ENCODE measurements at regions not wholly inside any gene's neighbourhood (a gene's known extent, or its start where the extent isn't known, plus 50 kb on each side); places are given as distances from the start of the nearest gene placed in this dataset.
"Not testable (repeated sequence)": the region's sequence is repeated elsewhere in the genome, so short reads cannot be mapped to it uniquely, and the experiment has no call there.

DNA sequence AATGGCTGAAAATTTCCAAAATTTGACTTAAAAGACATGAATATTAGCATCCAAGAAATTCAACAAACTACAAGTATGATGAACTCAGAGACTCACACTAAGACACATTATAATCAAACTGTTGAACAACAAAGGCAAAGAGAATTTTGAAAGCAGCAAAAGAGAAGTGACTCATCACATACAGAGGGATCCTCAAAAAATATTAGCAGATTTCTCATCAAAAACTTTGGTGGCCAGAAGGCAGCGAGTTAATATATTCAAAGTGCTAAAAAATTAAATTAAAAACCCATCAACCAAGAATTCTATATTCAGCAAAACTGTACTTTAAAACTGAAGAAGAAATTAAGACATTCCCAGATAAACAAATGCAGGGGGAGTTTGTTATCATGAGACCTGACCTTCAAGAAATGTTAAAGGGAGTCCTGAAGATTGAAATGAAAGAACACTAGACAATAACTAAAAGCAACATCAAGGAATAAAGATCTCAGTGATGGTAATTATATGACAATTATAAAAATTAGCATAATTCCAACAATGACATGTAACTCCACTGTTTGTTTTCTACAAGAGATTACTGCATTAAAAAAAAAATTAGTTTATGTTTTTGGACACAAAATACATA is 150.0 kb downstream of the RNASET2 start:
- no peak for DNase-seq (ENCODE audit: low read depth in 2 of 2)

DNA sequence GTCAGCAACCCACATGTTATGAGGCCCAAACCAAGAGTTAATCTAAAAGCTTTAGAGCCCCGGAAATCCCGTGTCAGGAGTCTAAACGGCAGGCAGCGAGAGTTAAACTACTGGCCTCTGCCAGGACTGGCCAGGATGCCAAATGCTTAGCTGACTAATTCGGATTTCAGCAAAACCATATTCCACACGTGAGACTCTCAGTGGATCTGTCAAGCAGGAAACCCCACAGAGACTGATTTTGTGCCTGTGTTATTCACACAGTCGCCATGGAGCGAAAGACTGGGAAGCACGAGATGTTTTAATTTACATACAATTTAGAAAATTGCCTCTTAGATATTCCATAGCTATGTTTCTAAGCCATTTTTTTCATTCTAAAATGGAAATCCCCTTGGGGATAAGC is 152.9 kb downstream of the RNASET2 start:
- DNase-seq (ENCODE audit: low read depth in 2 of 2): no peak

DNA sequence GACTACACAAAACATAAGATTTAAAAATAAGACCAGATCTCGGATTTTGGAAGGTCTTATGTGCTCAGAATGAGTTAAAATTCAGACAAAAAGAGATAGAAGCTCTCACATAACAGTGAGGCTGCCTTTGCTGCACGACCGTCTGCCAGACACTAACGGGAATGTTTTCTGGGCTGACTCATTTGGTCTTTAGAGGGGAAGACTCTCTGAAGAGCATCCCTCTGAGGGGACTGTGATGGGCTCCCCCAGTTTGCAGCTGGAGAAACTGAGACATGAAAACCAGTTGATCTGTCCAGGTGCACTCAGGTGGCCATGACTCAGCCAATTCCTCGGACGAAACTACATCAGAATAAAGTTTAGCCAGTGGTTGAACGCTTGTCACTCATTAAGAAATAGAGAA is 153.9 kb downstream of the RNASET2 start:
- DNase-seq (ENCODE audit: low read depth in 2 of 2): no peak

DNA sequence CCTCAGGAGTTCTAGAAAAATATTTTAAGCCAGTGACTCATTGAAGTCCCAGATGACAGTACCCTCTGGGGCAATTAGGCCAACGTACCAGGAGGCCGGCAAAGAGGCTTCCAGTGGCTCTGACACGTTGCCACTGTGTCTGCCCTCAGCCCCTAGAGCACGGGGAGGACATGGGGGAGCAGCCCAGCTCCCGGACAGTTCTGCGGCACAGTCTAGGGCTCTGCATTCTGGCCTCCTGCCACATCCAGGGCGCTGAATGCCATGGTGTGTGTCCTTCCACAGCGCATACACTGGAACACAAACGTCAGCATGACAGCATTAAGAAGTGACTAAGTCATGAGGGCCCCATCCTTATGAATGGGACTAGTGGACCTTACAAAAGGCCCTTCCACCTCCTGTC is 156.2 kb downstream of the RNASET2 start:
- DNase-seq (ENCODE audit: low read depth in 2 of 2): no peak

DNA sequence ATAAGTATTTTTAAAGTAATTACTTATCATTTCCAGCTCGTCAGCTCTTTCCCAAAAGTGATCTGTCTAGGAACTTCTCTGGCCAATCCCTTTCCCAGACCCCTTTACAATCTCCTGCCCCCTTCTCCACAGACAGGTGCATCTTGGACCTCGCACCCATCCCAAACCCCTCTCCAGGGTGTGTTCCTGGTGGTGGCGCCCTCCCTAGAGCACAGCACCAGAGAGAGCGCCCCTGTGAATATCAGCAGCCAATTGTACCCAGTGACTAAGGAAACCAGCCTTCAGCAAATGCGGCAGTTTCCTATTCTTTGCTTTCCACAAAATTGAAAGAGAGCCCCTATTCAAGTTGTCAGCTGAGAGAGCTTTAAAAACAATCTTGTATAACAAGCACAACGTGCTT is 157.7 kb downstream of the RNASET2 start:
- no peak for DNase-seq (ENCODE audit: low read depth in 2 of 2)

DNA sequence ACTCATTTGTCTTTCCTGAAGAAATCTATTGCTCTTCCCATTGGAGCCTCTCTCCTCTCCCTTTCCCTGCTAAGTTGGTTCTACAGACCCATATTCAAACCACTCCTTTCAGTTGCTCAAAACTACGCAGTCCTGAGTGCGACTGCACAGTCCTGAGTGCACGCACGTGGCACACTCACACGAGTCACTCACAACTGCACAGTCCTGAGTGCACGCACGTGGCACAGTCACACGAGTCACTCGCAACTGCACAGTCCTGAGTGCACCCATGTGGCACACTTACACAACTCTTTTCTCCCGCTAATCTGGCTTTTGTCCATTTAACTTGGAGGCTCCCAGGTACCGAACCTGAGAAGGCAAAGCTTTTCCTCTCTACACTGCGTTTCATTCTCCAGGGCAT is 159.7 kb downstream of the RNASET2 start:
- no peak for DNase-seq (ENCODE audit: low read depth in 2 of 2)

DNA sequence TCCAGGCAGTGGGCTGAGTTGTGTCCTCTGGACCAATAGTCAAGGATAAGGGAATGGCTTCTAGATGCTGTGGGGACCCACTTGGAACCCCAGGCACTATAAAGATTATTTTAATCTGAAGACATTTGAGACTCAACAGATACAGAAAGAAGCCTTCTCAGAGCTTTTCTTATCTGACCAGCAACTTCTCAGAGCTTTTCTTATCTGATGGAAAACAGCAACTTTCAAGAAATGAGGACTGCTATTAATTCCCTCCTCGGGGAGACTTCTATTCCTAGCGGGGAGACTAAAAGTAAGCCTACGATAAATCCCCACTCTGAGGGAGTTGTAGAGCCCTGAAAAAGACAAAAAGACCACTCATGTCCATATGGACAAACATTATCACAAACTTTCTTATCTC is 160.5 kb downstream of the RNASET2 start:
- DNase-seq (ENCODE audit: low read depth in 2 of 2): no peak

DNA sequence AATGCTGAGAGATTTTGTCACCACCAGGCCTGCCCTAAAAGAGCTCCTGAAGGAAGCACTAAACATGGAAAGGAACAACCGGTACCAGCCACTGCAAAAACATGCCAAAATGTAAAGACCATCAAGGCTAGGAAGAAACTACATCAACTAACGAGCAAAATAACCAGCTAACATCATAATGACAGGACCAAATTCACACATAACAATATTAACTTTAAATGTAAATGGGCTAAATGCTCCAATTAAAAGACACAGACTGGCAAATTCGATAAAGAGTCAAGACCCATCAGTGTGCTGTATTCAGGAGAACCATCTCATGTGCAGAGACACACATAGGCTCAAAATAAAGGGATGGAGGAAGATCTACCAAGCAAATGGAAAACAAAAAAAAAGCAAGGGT is 163.8 kb upstream of the RPS6KA2 start:
- DNase-seq (ENCODE audit: low read depth in 2 of 2): not testable (repeated sequence)

DNA sequence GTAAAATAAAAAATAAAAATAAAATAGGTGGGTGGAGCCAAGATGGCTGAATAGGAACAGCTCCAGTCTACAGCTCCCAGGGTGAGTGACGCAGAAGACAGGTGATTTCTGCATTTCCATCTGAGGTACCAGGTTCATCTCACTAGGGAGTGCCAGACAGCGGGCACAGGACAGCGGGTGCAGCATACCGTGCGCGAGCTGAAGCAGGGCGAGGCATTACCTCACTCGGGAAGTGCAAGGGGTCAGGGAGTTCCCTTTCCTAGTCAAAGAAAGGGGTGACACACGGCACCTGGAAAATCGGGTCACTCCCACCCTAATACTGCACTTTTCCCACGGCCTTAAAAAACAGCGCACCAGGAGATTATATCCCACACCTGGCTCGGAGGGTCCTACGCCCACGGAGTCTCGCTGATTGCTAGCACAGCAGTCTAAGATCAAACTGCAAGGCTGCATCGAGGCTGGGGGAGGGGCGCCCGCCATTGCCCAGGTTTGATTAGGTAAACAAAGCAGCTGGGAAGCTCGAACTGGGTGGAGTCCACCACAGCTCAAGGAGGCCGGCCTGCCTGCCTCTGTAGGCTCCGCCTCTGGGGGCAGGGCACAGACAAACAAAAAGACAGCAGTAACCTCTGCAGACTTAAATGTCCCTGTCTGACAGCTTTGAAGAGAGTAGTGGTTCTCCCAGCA is 161.9 kb upstream of the RPS6KA2 start:
- DNase-seq (ENCODE audit: low read depth in 2 of 2): not testable (repeated sequence)

DNA sequence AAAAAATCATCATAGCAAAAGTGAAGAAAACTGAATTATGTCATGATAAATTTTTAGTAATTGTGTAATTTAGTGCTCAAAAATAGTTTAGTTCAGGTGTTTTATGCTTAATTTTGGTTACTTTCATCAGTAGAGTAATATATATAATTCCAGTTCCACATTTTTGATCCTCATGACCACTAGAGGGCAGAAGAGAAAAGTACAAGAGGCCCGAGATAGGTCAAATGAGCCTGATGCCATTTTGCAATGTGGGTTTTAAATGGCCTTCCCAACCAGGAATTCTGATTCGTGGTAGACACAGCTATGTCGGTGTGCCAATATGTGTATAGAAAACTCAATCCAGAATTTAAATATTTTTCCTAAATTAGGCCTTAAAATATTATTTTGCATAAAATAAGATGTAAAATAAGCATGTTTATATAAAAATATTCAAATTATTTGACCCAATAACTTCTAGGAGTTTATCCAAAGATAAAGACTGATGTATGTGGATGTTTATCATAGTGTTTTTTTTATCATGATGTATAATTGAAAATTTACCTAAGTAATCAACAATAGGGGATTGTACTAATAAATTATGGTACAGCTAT is 159.7 kb upstream of the RPS6KA2 start:
- DNase-seq (ENCODE audit: low read depth in 2 of 2): no peak

DNA sequence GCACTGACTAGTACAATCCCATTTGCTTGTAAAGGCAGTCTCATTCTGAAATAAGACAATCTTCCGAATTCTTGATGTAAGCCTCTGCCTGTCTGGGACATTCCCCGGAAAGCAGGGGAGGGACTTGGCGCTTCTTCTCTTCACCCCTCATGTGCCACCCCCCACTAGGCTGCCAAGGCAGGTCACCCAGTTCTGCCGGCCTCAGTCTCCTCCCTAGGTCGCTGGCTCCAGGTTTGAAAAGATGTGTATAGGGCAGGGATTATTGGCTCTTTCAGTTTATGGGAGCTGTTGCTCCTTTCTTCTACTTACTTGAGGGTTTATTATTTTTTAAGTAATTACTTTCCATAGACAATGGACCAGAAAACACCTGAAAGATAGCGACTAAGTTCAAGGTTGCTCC is 158.1 kb upstream of the RPS6KA2 start:
- no peak for DNase-seq (ENCODE audit: low read depth in 2 of 2)

DNA sequence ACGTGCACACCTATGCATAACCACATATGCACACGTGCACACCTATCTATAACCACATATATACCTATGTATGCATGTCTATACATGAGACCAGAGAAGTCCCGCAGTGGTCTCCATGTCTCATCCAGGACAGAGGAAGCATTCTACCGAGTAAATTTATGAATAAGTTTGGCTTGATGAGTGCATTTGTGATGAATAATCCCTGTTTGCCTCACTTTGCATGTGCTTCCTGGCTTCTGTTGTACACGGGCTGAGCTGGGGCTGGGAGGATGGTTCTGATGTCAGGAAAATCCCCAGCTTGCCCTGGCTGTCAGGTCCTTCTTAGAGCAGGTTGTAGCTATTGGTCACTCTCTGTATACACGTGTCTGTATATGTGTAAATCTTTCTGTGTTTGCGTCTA is 157.6 kb upstream of the RPS6KA2 start:
- DNase-seq (ENCODE audit: low read depth in 2 of 2): no peak

DNA sequence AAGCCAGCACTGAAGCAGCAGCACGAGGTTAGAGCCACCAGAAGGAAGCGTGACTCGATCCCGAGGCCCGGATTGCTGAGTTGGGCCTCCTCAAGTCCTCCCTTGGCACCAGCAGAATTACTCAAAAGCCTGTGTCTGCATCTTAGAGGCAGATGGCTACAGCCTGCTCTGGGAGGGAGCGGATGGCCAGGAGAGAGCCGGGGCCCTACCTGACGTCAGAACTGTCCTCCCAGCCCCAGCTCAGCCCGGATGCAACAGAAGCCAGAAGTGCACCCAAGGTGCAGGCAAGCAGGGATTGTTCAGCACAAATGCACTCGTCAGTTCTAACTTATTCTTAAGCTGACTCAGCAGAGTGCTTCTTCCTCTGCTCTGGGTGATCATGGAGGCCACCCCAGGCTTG is 155.5 kb upstream of the RPS6KA2 start:
- no peak for DNase-seq (ENCODE audit: low read depth in 2 of 2)

DNA sequence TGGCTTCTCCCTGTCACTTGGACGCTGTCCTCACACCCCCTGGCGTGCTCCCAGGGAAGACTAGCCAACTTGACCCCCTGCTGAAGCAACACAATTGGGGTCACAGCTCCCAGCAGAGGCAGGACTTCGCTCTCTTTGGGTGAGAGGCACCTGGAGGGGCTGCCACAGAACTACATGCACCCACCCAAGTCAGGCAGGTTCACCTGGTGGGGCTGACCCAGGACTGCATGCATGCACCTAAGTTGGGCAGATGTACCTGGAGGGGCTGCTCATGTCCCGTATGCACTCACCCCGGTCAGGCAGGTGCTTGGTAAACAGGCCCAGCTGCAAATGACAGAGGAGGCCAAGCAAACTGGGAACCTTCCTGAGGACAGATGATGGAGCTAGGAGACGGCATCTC is 154.3 kb upstream of the RPS6KA2 start:
- DNase-seq (ENCODE audit: low read depth in 2 of 2): no peak

DNA sequence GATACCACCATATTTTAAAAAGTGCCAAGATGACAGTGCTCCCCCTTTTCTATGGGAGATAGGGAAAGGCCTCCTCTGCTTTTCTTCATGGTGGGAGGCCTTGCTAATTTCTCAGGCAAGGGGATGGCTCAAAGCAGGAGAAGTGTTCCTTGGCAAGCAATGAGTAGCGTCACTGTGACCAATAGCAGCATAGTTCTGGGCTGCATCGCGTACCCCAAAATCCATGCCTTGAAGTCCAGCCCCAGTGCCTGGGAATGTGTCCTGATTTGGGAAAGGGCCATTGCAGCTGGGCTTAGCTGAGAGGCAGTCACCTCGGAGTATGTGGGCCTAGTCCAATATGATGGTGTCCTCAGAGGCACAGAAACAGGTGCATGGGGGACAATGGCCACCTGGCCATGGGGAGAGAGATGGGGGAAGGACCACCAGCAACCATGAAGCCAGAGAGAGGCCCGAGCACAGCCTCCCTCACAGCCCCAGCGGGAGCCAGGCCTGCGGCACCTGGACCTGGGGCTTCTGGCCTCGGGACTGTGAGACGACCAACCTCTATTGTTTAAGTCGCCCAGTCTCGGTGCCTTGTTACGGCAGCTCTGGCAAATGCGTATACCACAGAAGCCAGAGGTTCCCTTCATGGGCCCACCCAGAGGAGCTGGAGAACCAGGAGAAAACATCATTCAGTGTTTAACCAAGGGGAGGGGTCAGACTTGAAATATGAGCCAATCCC is 153.1 kb upstream of the RPS6KA2 start:
- DNase-seq (ENCODE audit: low read depth in 2 of 2): no peak

DNA sequence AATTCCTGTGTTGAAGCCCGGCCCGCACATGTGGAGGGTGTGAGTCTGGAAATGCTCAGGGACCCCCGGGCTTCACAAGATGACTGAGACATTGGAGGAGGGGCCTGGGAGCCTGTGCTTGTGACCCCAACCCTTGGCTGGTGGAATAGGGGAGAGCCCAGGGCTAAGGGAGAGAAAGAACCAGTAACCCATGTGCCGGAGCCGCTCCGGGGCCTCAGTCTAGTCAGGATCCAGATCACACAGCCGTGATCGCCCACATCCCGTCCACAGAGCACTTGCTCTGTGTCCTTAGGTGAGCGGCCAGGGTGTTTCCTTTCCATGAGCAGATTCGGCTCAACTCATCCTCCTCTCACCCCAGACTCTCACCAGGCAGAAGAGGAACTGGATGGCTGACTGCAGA is 152.3 kb upstream of the RPS6KA2 start:
- DNase-seq (ENCODE audit: low read depth in 2 of 2): no peak

DNA sequence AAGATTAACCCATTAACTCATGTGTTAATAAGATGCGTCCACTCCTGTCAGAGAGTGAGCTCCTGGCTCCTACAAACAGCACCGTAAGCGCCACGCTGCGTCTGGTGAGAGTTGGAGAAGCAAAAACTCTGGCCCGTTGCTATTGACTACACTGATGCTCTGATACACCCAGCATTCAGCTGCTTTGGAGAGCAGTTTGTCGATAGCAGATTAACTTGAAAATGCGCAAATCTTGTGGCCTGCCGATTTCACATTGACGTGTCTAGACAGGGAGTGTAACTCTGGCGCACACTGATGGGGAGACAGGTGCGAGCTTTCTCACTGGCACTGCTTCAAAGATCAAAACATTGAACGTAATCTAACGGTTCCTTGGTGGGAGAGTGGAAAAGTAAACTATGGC is 151.7 kb upstream of the RPS6KA2 start:
- DNase-seq (ENCODE audit: low read depth in 2 of 2): no peak

DNA sequence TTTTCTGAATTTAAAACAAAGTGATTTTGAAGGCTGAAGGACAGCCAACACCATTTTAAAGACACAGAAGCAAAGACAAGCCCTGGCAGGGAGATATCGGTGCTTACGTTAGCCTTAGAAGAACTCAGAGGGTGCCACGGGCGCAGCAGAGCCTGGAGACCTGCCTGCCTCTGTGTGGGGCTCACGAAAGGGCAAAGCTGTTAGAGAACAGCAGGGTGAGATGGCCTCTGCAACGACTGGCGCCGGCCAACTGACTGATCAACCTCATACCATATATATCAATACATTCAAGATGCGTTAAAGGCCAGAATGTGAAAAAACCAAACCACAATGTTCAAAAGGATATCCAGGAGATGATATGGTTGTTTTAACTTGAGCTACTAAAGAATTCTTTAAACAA is 151.0 kb upstream of the RPS6KA2 start:
- DNase-seq (ENCODE audit: low read depth in 2 of 2): no peak

DNA sequence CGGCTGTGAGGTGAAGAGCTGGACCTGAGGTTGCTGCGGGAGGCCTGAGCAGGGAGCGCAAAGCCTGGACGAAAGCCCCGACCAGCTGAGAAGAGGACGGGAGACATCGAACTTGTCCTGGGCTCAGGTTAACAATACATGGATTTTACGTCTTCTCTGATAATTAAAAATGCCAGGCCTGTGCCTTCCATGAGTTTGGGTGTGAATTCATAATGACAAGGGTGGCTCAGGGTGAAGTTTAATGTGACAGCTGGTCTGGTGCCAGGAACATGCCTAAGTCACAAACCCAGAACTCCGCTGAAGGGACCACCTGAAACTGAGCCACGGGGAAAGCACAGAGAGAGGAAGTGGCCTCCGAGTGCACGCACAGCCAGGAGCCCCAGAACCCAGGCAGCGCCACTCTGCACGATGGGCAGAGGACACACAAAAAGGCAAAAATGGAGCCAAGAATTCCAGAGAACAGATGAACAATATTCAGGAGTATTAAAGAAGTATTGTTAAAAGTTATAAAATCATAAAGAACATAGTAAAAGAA is 150.1 kb upstream of the RPS6KA2 start:
- DNase-seq (ENCODE audit: low read depth in 2 of 2): no peak

DNA sequence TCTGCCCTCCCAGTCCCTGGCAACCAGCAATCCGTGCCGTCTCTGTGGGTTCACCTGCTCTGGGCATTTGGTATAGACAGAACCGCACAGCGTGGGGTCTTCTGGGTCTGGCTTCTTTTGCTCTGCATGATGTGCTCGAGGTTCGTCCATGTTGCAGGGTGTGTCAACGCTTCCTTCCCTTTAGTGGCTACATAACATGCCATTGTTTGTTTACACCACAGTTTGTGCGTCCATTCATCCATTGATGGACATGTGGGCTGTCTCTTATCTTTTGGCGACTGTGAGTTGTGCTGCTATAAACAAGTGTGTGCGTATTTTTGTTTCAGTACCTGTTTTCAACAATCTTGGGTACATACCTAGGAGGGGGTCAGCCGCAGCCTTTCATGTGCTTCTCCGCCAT is 149.5 kb upstream of the RPS6KA2 start:
- no peak for DNase-seq (ENCODE audit: low read depth in 2 of 2)

DNA sequence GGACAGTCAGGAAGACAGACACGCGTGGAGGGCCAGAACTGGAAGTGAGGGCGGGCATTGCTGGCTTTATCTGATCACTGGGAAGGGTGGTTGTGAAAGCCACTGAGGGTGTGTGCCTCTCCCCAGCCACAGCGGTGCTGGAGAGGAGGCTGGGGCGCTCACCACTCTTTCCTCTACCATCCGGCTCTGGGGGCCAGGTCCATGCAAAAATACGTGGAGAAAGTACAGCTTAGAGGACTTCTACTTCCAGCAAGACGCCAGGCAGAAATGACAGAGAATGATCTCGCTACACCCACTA is 148.8 kb upstream of the RPS6KA2 start:
- DNase-seq (ENCODE audit: low read depth in 2 of 2): no peak

DNA sequence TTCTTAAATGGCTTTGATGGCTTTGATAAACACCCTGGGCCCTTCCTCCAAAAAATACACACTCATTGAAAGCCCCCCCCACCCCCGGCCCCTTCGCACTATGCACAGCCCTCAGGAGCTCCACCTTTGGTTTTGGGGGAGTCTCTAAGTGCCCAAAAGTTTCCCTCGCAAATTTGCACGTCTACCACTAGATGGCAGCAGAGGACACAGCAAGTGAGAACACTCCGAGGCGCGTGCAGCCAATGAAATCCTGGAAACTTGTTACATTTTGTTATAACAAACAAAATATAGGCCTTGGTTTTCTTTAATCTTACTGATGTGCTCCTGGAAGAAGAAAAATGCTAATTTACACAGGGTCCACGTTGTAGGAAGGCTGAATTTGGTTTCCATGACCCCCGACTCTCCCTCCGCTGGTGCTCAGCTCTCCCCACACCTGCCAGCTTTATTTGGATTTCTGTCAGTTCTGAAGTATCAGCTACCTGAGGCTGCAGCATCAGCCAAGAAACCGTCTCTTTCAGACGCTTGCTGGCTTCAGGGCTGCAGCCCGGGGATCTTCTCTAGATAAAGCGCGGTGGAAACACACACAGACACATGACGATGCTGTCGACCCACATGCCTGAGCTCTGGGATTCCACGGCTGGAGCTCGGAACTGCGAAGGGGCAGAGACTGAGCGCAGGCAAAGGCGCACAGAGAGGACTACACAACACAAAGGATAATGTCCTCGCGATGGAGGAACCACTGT is 148.3 kb upstream of the RPS6KA2 start:
- DNase-seq (ENCODE audit: low read depth in 2 of 2): peak in 1 of 2 experiments; percentile 38

Data from stimulated activated CD4-positive, alpha-beta T cell treated with anti-CD3 and anti-CD28 coated beads, Interleukin-12 subunit alpha, Interleukin-12 subunit beta, amount 100 ng/mL, for 24 hours (primary cell).